ENCODE measurements at regions not wholly inside any gene's neighbourhood (a gene's known extent, or its start where the extent isn't known, plus 50 kb on each side); places are given as distances from the start of the nearest gene placed in this dataset.

- no peak for TF ChIP-seq CTCF (IDR thresholded peaks at IDR 0.05; ENCODE audit: partially characterized antibody, unreplicated experiment)
- no peaks in the 10 kb centered on the region for H3K9me3 Mint-ChIP-seq (ENCODE audit: unreplicated experiment)
- H3K36me3 Mint-ChIP-seq (ENCODE audit: unreplicated experiment) = no peaks in the 10 kb centered on the region
- no peaks in the 10 kb centered on the region for H3K4me1 Mint-ChIP-seq (ENCODE audit: low read depth, unreplicated experiment)
- no peak overlapping the region for H3K4me3 Mint-ChIP-seq (ENCODE audit: unreplicated experiment)
- peaks cover 2% of the 10 kb centered on the region for H3K27me3 Mint-ChIP-seq (ENCODE audit: unreplicated experiment)
- no peak overlapping the region for H3K27ac Mint-ChIP-seq (ENCODE audit: unreplicated experiment)
- DNase-seq = no peak
Measured at GRCh38 chr11:28517621-28518020, 409.4 kb downstream of the METTL15 start.

- no peak overlapping the region for H3K4me3 Mint-ChIP-seq (ENCODE audit: unreplicated experiment)
- peaks cover 2% of the 10 kb centered on the region for H3K27me3 Mint-ChIP-seq (ENCODE audit: unreplicated experiment)
- no peak for TF ChIP-seq CTCF (IDR thresholded peaks at IDR 0.05; ENCODE audit: partially characterized antibody, unreplicated experiment)
- H3K27ac Mint-ChIP-seq (ENCODE audit: unreplicated experiment) = no peak overlapping the region
- H3K36me3 Mint-ChIP-seq (ENCODE audit: unreplicated experiment) = peaks cover 6% of the 10 kb centered on the region
- no peaks in the 10 kb centered on the region for H3K4me1 Mint-ChIP-seq (ENCODE audit: low read depth, unreplicated experiment)
- peaks cover 1% of the 10 kb centered on the region for H3K9me3 Mint-ChIP-seq (ENCODE audit: unreplicated experiment)
- no peak for DNase-seq
Measured at GRCh38 chr11:28514391-28514790, 406.2 kb downstream of the METTL15 start.

GRCh38 chr11:28512143-28512756, 404.1 kb downstream of the METTL15 start:
- H3K4me1 Mint-ChIP-seq (ENCODE audit: low read depth, unreplicated experiment) = no peaks in the 10 kb centered on the region
- peaks cover 1% of the 10 kb centered on the region for H3K9me3 Mint-ChIP-seq (ENCODE audit: unreplicated experiment)
- H3K27ac Mint-ChIP-seq (ENCODE audit: unreplicated experiment) = no peak overlapping the region
- TF ChIP-seq CTCF (IDR thresholded peaks at IDR 0.05; ENCODE audit: partially characterized antibody, unreplicated experiment) = no peak
- H3K27me3 Mint-ChIP-seq (ENCODE audit: unreplicated experiment) = peaks cover 2% of the 10 kb centered on the region
- H3K36me3 Mint-ChIP-seq (ENCODE audit: unreplicated experiment) = peaks cover 6% of the 10 kb centered on the region
- no peak overlapping the region for H3K4me3 Mint-ChIP-seq (ENCODE audit: unreplicated experiment)
- no peak for DNase-seq

- H3K27me3 Mint-ChIP-seq (ENCODE audit: unreplicated experiment) = no peaks in the 10 kb centered on the region
- no peaks in the 10 kb centered on the region for H3K4me1 Mint-ChIP-seq (ENCODE audit: low read depth, unreplicated experiment)
- DNase-seq = no peak
- no peaks in the 10 kb centered on the region for H3K36me3 Mint-ChIP-seq (ENCODE audit: unreplicated experiment)
- no peak for TF ChIP-seq CTCF (IDR thresholded peaks at IDR 0.05; ENCODE audit: partially characterized antibody, unreplicated experiment)
- no peak overlapping the region for H3K4me3 Mint-ChIP-seq (ENCODE audit: unreplicated experiment)
- peaks cover 1% of the 10 kb centered on the region for H3K9me3 Mint-ChIP-seq (ENCODE audit: unreplicated experiment)
- no peak overlapping the region for H3K27ac Mint-ChIP-seq (ENCODE audit: unreplicated experiment)
Measured at GRCh38 chr11:28505232-28505631, 397.0 kb downstream of the METTL15 start.

GRCh38 chr11:28504555-28505110, 396.4 kb downstream of the METTL15 start:
- Mint-ChIP-seq H3K9me3 (ENCODE audit: unreplicated experiment) (no peaks in the 10 kb centered on the region), H3K4me1 (ENCODE audit: low read depth, unreplicated experiment) (no peaks in the 10 kb centered on the region), H3K4me3 (ENCODE audit: unreplicated experiment) (no peak overlapping the region), H3K27ac (ENCODE audit: unreplicated experiment) (no peak overlapping the region), H3K36me3 (ENCODE audit: unreplicated experiment) (no peaks in the 10 kb centered on the region), H3K27me3 (ENCODE audit: unreplicated experiment) (no peaks in the 10 kb centered on the region)
- DNase-seq = no peak
- no peak for TF ChIP-seq CTCF (IDR thresholded peaks at IDR 0.05; ENCODE audit: partially characterized antibody, unreplicated experiment)

Data from glutamatergic neuron (in vitro differentiated cells).